RCC 7860 (cell line): ENCODE measurements at regions not wholly inside any gene's neighbourhood (a gene's known extent, or its start where the extent isn't known, plus 50 kb on each side); places are given as distances from the start of the nearest gene placed in this dataset.

ENCODE experiments used
- DNase-seq: peaks from one replicate; pipeline ENCODE4 v3.0.0-alpha.2; 2015; ENCODE audit warnings: low spot score
- FAIRE-seq: peaks from 2 replicates; lab custom pipeline; 2012; peaks lifted over from hg19 to GRCh38; lab: Jason Lieb, UNC

- no peak for DNase-seq
- no peak for FAIRE-seq
Measured at GRCh38 chr15:66848116-66848515, 146.1 kb downstream of the SMAD6 start.

- no peak for FAIRE-seq
- DNase-seq, result no peak
Measured at GRCh38 chr15:66848686-66849392, 146.8 kb downstream of the SMAD6 start.

- no peak for FAIRE-seq
- no peak for DNase-seq
Measured at GRCh38 chr15:66849393-66849745, 147.3 kb downstream of the SMAD6 start.

GRCh38 chr15:66849746-66850077, 147.7 kb downstream of the SMAD6 start:
- no peak for DNase-seq

GRCh38 chr15:66850078-66850991, 148.3 kb downstream of the SMAD6 start:
- no peak for FAIRE-seq
- no peak for DNase-seq

More at GRCh38 chr15:66849746-66850077, 147.7 kb downstream of the SMAD6 start:
- FAIRE-seq, result no peak

GRCh38 chr15:66850996-66851310, 148.9 kb downstream of the SMAD6 start:
- no peak for FAIRE-seq
- no peak for DNase-seq

GRCh38 chr15:66851311-66852063, 149.5 kb downstream of the SMAD6 start:
- DNase-seq, result peak; percentile 54
- FAIRE-seq, result no peak

GRCh38 chr15:66852064-66852905, 150.2 kb downstream of the SMAD6 start:
- DNase-seq (no peak), FAIRE-seq (no peak)

GRCh38 chr15:66854012-66854965, 152.3 kb downstream of the SMAD6 start:
- DNase-seq (no peak), FAIRE-seq (no peak)

GRCh38 chr15:66855041-66855440, 153.0 kb downstream of the SMAD6 start:
- DNase-seq, result no peak
- no peak for FAIRE-seq

- FAIRE-seq (no peak), DNase-seq (no peak)
Measured at GRCh38 chr15:66857694-66858093, 155.7 kb downstream of the SMAD6 start.

- FAIRE-seq, result no peak
- no peak for DNase-seq
Measured at GRCh38 chr15:66858423-66859207, 156.6 kb downstream of the SMAD6 start.

GRCh38 chr15:66859688-66860253, 157.7 kb downstream of the SMAD6 start:
- no peak for FAIRE-seq
- DNase-seq, result no peak

- FAIRE-seq (no peak), DNase-seq (no peak)
Measured at GRCh38 chr15:66860844-66861243, 158.8 kb downstream of the SMAD6 start.

GRCh38 chr15:66862111-66862939, 160.3 kb downstream of the SMAD6 start:
- no peak for DNase-seq
- no peak for FAIRE-seq

GRCh38 chr15:66862940-66863335, 160.9 kb downstream of the SMAD6 start:
- DNase-seq (peak; percentile 65), FAIRE-seq (no peak)

- DNase-seq (no peak), FAIRE-seq (no peak)
Measured at GRCh38 chr15:66863390-66864085, 161.5 kb downstream of the SMAD6 start.
